Nephron (organoid): ENCODE measurements at regions not wholly inside any gene's neighbourhood (a gene's known extent, or its start where the extent isn't known, plus 50 kb on each side); places are given as distances from the start of the nearest gene placed in this dataset.
A peak's percentile ranks its signal among the peaks of the same experiment; 100 is the strongest.

Source experiments
- H3K27ac Mint-ChIP-seq, 3 experiments: 2 replicates each; pipeline ENCODE4 v1.8.0; 2020; ENCODE audit warnings: mixed read lengths in 3 of 3, mild to moderate bottlenecking in 2 of 3, moderate library complexity in 1 of 3
- H3K27me3 Mint-ChIP-seq: 2 replicates; pipeline ENCODE4 v1.8.0; 2021; ENCODE audit warnings: low read depth, mild to moderate bottlenecking, moderate library complexity, mixed read lengths
- H3K36me3 Mint-ChIP-seq: 2 replicates; pipeline ENCODE4 v1.8.0; 2020; ENCODE audit warnings: low read depth, mixed read lengths
- H3K4me1 Mint-ChIP-seq: 2 replicates; pipeline ENCODE4 v1.8.0; 2020; ENCODE audit warnings: mixed read lengths
- H3K4me3 Mint-ChIP-seq, 3 experiments: 2 replicates each; pipeline ENCODE4 v1.8.0; 2020; ENCODE audit warnings: mild to moderate bottlenecking in 3 of 3, mixed read lengths in 3 of 3, moderate library complexity in 2 of 3
- H3K9me3 Mint-ChIP-seq: 2 replicates; pipeline ENCODE4 v1.8.0; 2020; ENCODE audit warnings: mixed read lengths
- CTCF ChIP-seq, 3 experiments: fragments of 200-600 bp; sonication (generic); IDR thresholded peaks; one replicate each; pipeline ENCODE4 v1.5.0; 2021; ENCODE audit warnings: antibody characterized with exemption in 3 of 3; ENCODE audit not compliant: unreplicated experiment in 3 of 3

- Mint-ChIP-seq H3K4me1 (peaks cover 16% of the 10 kb centered on the region), H3K9me3 (peaks cover 20% of the 10 kb centered on the region), H3K27ac (no peak overlapping the region), H3K36me3 (peaks cover 4% of the 10 kb centered on the region), H3K4me3 (no peak overlapping the region), H3K27me3 (no peaks in the 10 kb centered on the region)
- no peak for TF ChIP-seq CTCF (IDR thresholded peaks at IDR 0.05; ENCODE audit: unreplicated experiment in 3 of 3)
Measured at GRCh38 chr1:59159557-59160203, 137.2 kb upstream of the FGGY start.

- H3K9me3 Mint-ChIP-seq = peaks cover 23% of the 10 kb centered on the region
- no peak overlapping the region for H3K4me3 Mint-ChIP-seq
- H3K4me1 Mint-ChIP-seq = peaks cover 12% of the 10 kb centered on the region
- no peak for TF ChIP-seq CTCF (IDR thresholded peaks at IDR 0.05; ENCODE audit: unreplicated experiment in 3 of 3)
- peaks cover 4% of the 10 kb centered on the region for H3K36me3 Mint-ChIP-seq
- H3K27me3 Mint-ChIP-seq = no peaks in the 10 kb centered on the region
- no peak overlapping the region for H3K27ac Mint-ChIP-seq
Measured at GRCh38 chr1:59161136-59161535, 135.8 kb upstream of the FGGY start.

GRCh38 chr1:59162665-59163064 lies 134.2 kb upstream of the FGGY start:
- no peak for TF ChIP-seq CTCF (IDR thresholded peaks at IDR 0.05; ENCODE audit: unreplicated experiment in 3 of 3)
- no peak overlapping the region for H3K27ac Mint-ChIP-seq
- peaks cover 19% of the 10 kb centered on the region for H3K9me3 Mint-ChIP-seq
- H3K27me3 Mint-ChIP-seq = no peaks in the 10 kb centered on the region
- H3K4me1 Mint-ChIP-seq = no peaks in the 10 kb centered on the region
- no peak overlapping the region for H3K4me3 Mint-ChIP-seq
- H3K36me3 Mint-ChIP-seq = peaks cover 4% of the 10 kb centered on the region

GRCh38 chr1:59163268-59164092 lies 133.4 kb upstream of the FGGY start:
- TF ChIP-seq CTCF (IDR thresholded peaks at IDR 0.05; ENCODE audit: unreplicated experiment in 3 of 3) = no peak
- no peaks in the 10 kb centered on the region for H3K4me1 Mint-ChIP-seq
- peak overlapping the region in 1 of 3 experiments; percentile 58 for H3K27ac Mint-ChIP-seq
- H3K9me3 Mint-ChIP-seq = peaks cover 18% of the 10 kb centered on the region
- H3K4me3 Mint-ChIP-seq = no peak overlapping the region
- H3K27me3 Mint-ChIP-seq = no peaks in the 10 kb centered on the region
- peaks cover 4% of the 10 kb centered on the region for H3K36me3 Mint-ChIP-seq

- no peak overlapping the region for H3K27ac Mint-ChIP-seq
- no peak for TF ChIP-seq CTCF (IDR thresholded peaks at IDR 0.05; ENCODE audit: unreplicated experiment in 3 of 3)
- H3K4me1 Mint-ChIP-seq = no peaks in the 10 kb centered on the region
- no peaks in the 10 kb centered on the region for H3K36me3 Mint-ChIP-seq
- H3K27me3 Mint-ChIP-seq = no peaks in the 10 kb centered on the region
- peaks cover 14% of the 10 kb centered on the region for H3K9me3 Mint-ChIP-seq
- H3K4me3 Mint-ChIP-seq = no peak overlapping the region
Measured at GRCh38 chr1:59164371-59164770, 132.5 kb upstream of the FGGY start.
